Esophagus (tissue), 2 donors: ENCODE measurements at regions not wholly inside any gene's neighbourhood (a gene's known extent, or its start where the extent isn't known, plus 50 kb on each side); places are given as distances from the start of the nearest gene placed in this dataset.

Experiments used
- H3K27ac ChIP-seq, 2 donors: one replicate each; pipeline ENCODE4 v1.5.1; 2013; ENCODE audit warnings: low read depth in 2 of 2, mild to moderate bottlenecking in 2 of 2, inconsistent platforms in 1 of 2, low read length in 1 of 2, moderate library complexity in 1 of 2
- H3K27me3 ChIP-seq, 2 donors: one replicate each; pipeline ENCODE4 v1.6.1; 2013; ENCODE audit warnings: low read length in 2 of 2, control low read depth in 1 of 2, mild to moderate bottlenecking in 1 of 2; ENCODE audit not compliant: insufficient read depth in 2 of 2, control insufficient read depth in 1 of 2
- H3K36me3 ChIP-seq, 2 donors: one replicate each; pipeline ENCODE4 v1.6.1; 2013; ENCODE audit warnings: low read length in 1 of 2; ENCODE audit not compliant: control insufficient read depth in 2 of 2, insufficient read depth in 2 of 2
- H3K4me1 ChIP-seq, 2 donors: one replicate each; pipeline ENCODE4 v1.6.1; 2013; ENCODE audit warnings: low read length in 1 of 2; ENCODE audit not compliant: control insufficient read depth in 2 of 2, insufficient read depth in 2 of 2
- H3K4me3 ChIP-seq, 2 donors: one replicate each; pipeline ENCODE4 v1.5.1; 2013; ENCODE audit warnings: low read length in 2 of 2, mild to moderate bottlenecking in 2 of 2, low read depth in 1 of 2, moderate library complexity in 1 of 2
- H3K9me3 ChIP-seq, 2 donors: one replicate each; pipeline ENCODE4 v1.6.1; 2013; ENCODE audit warnings: mild to moderate bottlenecking in 2 of 2, low read depth in 1 of 2, low read length in 1 of 2, moderate library complexity in 1 of 2; ENCODE audit not compliant: control insufficient read depth in 2 of 2, insufficient read depth in 1 of 2
- WGBS, 2 donors: extraction: QIAGEN DNeasy Blood & Tissue Kit; methylation state at CpG; one replicate each; pipeline ENCODE4 v1.1.7; 2013; 5-methylcytosine and 5-hydroxymethylcytosine counted together
- donor health status: healthy with polysubstance abuse.
- donor health status: Bipolar disorder and iron deficiency.

GRCh38 chr9:81492710-81493447, 196.5 kb downstream of the TLE1 start:
- no peak overlapping the region for H3K4me3 ChIP-seq
- WGBS, 2 donors, result 23 to 30% methylated on average over 1 of the region's 1 CpG

GRCh38 chr9:81490605-81491331, 198.6 kb downstream of the TLE1 start:
- Histone ChIP-seq H3K4me3 (no peak overlapping the region), H3K4me1 (peaks cover 0 to 3% of the 10 kb centered on the region in 2 donors), H3K27me3 (no peaks in the 10 kb centered on the region), H3K36me3 (no peaks in the 10 kb centered on the region), H3K27ac (no peak overlapping the region), H3K9me3 (no peaks in the 10 kb centered on the region)
- 91 to 94% methylated on average over 5 of the region's 5 CpGs for WGBS, 2 donors

More at GRCh38 chr9:81492710-81493447, 196.5 kb downstream of the TLE1 start:
- Histone ChIP-seq H3K9me3 (no peaks in the 10 kb centered on the region), H3K27me3 (no peaks in the 10 kb centered on the region), H3K36me3 (no peaks in the 10 kb centered on the region), H3K27ac (no peak overlapping the region), H3K4me1 (peaks cover 0 to 3% of the 10 kb centered on the region in 2 donors)

GRCh38 chr9:81489046-81489445, 200.3 kb downstream of the TLE1 start:
- Histone ChIP-seq H3K4me1 (peaks cover 0 to 3% of the 10 kb centered on the region in 2 donors), H3K36me3 (no peaks in the 10 kb centered on the region), H3K27ac (no peak overlapping the region), H3K27me3 (no peaks in the 10 kb centered on the region), H3K4me3 (no peak overlapping the region), H3K9me3 (no peaks in the 10 kb centered on the region)
- WGBS, 2 donors, result 82 to 86% methylated on average over 1 of the region's 1 CpG

- 76% methylated on average over 6 of the region's 6 CpGs for WGBS, 2 donors
- no peaks in the 10 kb centered on the region for H3K9me3 ChIP-seq
- H3K4me1 ChIP-seq, result no peaks in the 10 kb centered on the region
- no peak overlapping the region for H3K27ac ChIP-seq
- no peak overlapping the region for H3K4me3 ChIP-seq
- H3K36me3 ChIP-seq, result no peaks in the 10 kb centered on the region
- no peaks in the 10 kb centered on the region for H3K27me3 ChIP-seq
Measured at GRCh38 chr9:81480828-81481604, 208.3 kb downstream of the TLE1 start.

- Histone ChIP-seq H3K9me3 (no peaks in the 10 kb centered on the region), H3K36me3 (no peaks in the 10 kb centered on the region), H3K27me3 (no peaks in the 10 kb centered on the region), H3K4me1 (no peaks in the 10 kb centered on the region), H3K4me3 (no peak overlapping the region), H3K27ac (no peak overlapping the region)
- 51 to 56% methylated on average over 2 of the region's 2 CpGs for WGBS, 2 donors
Measured at GRCh38 chr9:81479573-81479972, 209.8 kb downstream of the TLE1 start.

- WGBS, 2 donors, result 80 to 84% methylated on average over 2 of the region's 2 CpGs
- H3K4me3 ChIP-seq, result no peak overlapping the region
- no peak overlapping the region for H3K27ac ChIP-seq
- no peaks in the 10 kb centered on the region for H3K4me1 ChIP-seq
- H3K27me3 ChIP-seq, result no peaks in the 10 kb centered on the region
- no peaks in the 10 kb centered on the region for H3K9me3 ChIP-seq
- no peaks in the 10 kb centered on the region for H3K36me3 ChIP-seq
Measured at GRCh38 chr9:81477669-81478068, 211.7 kb downstream of the TLE1 start.

GRCh38 chr9:81476813-81477490, 212.4 kb downstream of the TLE1 start:
- 90 to 91% methylated on average over 6 of the region's 6 CpGs for WGBS, 2 donors
- Histone ChIP-seq H3K36me3 (no peaks in the 10 kb centered on the region), H3K4me1 (no peaks in the 10 kb centered on the region), H3K27ac (no peak overlapping the region), H3K4me3 (no peak overlapping the region), H3K27me3 (no peaks in the 10 kb centered on the region), H3K9me3 (no peaks in the 10 kb centered on the region)

- Histone ChIP-seq H3K4me1 (no peaks in the 10 kb centered on the region), H3K27me3 (no peaks in the 10 kb centered on the region), H3K27ac (no peak overlapping the region), H3K4me3 (no peak overlapping the region), H3K36me3 (no peaks in the 10 kb centered on the region), H3K9me3 (no peaks in the 10 kb centered on the region)
- 81 to 90% methylated on average over 5 of the region's 5 CpGs for WGBS, 2 donors
Measured at GRCh38 chr9:81474792-81475191, 214.6 kb downstream of the TLE1 start.

- no peak overlapping the region for H3K4me3 ChIP-seq
Measured at GRCh38 chr9:81474125-81474524, 215.2 kb downstream of the TLE1 start.

More at GRCh38 chr9:81474125-81474524, 215.2 kb downstream of the TLE1 start:
- Histone ChIP-seq H3K27ac (no peak overlapping the region), H3K36me3 (no peaks in the 10 kb centered on the region), H3K9me3 (no peaks in the 10 kb centered on the region), H3K4me1 (no peaks in the 10 kb centered on the region), H3K27me3 (no peaks in the 10 kb centered on the region)
- 41 to 47% methylated on average over 3 of the region's 3 CpGs for WGBS, 2 donors
